MM.1S (cell line): ENCODE measurements at regions not wholly inside any gene's neighbourhood (a gene's known extent, or its start where the extent isn't known, plus 50 kb on each side); places are given as distances from the start of the nearest gene placed in this dataset.

Experiments used
- DNase-seq: peaks from one replicate; pipeline ENCODE4 v3.0.0-alpha.2; 2015
- H2AFZ ChIP-seq: fragments of 300-600 bp; sonication (generic); 2 replicates; pipeline ENCODE4 v1.6.0; 2016; ENCODE audit warnings: antibody characterized with exemption, low read length
- H3F3A ChIP-seq: fragments of 300-600 bp; sonication (generic); 2 replicates; pipeline ENCODE4 v1.6.1; 2016; ENCODE audit warnings: mild to moderate bottlenecking, antibody characterized with exemption, low read length, moderate library complexity, mixed read lengths; ENCODE audit not compliant: insufficient read depth
- H3K27ac ChIP-seq: fragments of 300-600 bp; sonication (generic); 2 replicates; pipeline ENCODE4 v1.5.1; 2016; ENCODE audit warnings: mild to moderate bottlenecking, low read length
- H3K27me3 ChIP-seq: fragments of 300-600 bp; sonication (generic); replicated peaks from 2 replicates; pipeline ENCODE4 v1.6.0; 2016; ENCODE audit warnings: low read length; ENCODE audit not compliant: insufficient read depth
- H3K36me3 ChIP-seq: fragments of 300-600 bp; sonication (generic); replicated peaks from 2 replicates; pipeline ENCODE4 v1.6.1; 2016; ENCODE audit warnings: mild to moderate bottlenecking, low read length, mixed read lengths; ENCODE audit not compliant: insufficient read depth
- H3K4me1 ChIP-seq: fragments of 300-600 bp; sonication (generic); 2 replicates; pipeline ENCODE4 v1.6.1; 2016; ENCODE audit warnings: low read length, mixed read lengths
- H3K4me2 ChIP-seq: fragments of 300-600 bp; sonication (generic); 2 replicates; pipeline ENCODE4 v1.6.0; 2016; ENCODE audit warnings: low read depth, low read length
- H3K4me3 ChIP-seq: fragments of 300-600 bp; sonication (generic); 2 replicates; pipeline ENCODE4 v1.5.1; 2016; ENCODE audit warnings: low read length, mixed read lengths
- H3K79me2 ChIP-seq: fragments of 300-600 bp; sonication (generic); 2 replicates; pipeline ENCODE4 v1.6.1; 2016; ENCODE audit warnings: mixed run types, low read length, mixed read lengths
- H3K9ac ChIP-seq: fragments of 300-600 bp; sonication (generic); 2 replicates; pipeline ENCODE4 v1.6.1; 2016; ENCODE audit warnings: low read length, mixed read lengths
- H3K9me2 ChIP-seq: fragments of 300-600 bp; sonication (generic); replicated peaks from 2 replicates; pipeline ENCODE4 v1.6.1; 2016; ENCODE audit warnings: mild to moderate bottlenecking, low read length, mixed read lengths; ENCODE audit not compliant: insufficient read depth
- H3K9me3 ChIP-seq: fragments of 300-600 bp; sonication (generic); replicated peaks from 2 replicates; pipeline ENCODE4 v1.6.1; 2016; ENCODE audit warnings: mild to moderate bottlenecking, low read length, mixed read lengths; ENCODE audit not compliant: insufficient read depth
- H4K20me1 ChIP-seq: fragments of 300-600 bp; sonication (generic); 2 replicates; pipeline ENCODE4 v1.6.1; 2016; ENCODE audit warnings: mild to moderate bottlenecking, low read length, moderate library complexity, mixed read lengths; ENCODE audit not compliant: insufficient read depth
- CTCF ChIP-seq: fragments of 300-600 bp; sonication (generic); IDR thresholded peaks from 2 replicates; pipeline ENCODE4 v1.5.1; 2016; ENCODE audit warnings: antibody characterized with exemption, low read length, mixed read lengths
- EZH2 ChIP-seq: fragments of 300-600 bp; sonication (generic); optimal IDR thresholded peaks from 2 replicates; pipeline ENCODE3; 2017; ENCODE audit warnings: low read depth, mild to moderate bottlenecking, antibody characterized with exemption, low read length, mixed read lengths
- EZH2phosphoT487 ChIP-seq: fragments of 300-600 bp; sonication (generic); IDR thresholded peaks from 2 replicates; pipeline ENCODE4 v1.6.1; 2018; ENCODE audit warnings: antibody characterized with exemption, low read length

DNA sequence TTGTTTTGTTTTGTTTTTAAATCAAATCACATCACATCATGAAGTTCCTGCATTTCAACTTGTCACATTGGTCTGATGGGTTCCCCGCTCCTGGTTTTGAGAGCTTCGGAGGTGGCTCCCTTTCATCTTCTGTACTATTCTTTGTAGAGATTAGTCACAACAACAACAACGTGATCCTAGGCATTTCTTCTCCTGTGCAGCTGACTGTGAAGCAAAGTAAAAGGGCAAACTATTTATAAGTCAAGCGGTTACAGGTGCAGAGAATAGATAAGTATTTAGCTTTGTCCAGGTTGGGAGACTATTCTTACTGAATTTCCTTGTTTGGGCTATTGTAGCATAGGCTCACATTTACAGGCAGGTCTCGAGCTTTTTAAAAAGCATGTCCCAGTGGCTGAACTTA is 197.7 kb upstream of the CDKN2B start:
- no peak for DNase-seq
- Histone ChIP-seq H3K9me2 (no peaks in the 10 kb centered on the region), H3K4me3 (no peak overlapping the region), H3K79me2 (no peaks in the 10 kb centered on the region), H3K27me3 (no peaks in the 10 kb centered on the region), H3K36me3 (no peaks in the 10 kb centered on the region), H4K20me1 (no peaks in the 10 kb centered on the region), H2AFZ (no peak overlapping the region), H3F3A (no peaks in the 10 kb centered on the region), H3K27ac (no peak overlapping the region), H3K9ac (no peak overlapping the region), H3K4me1 (peaks cover 18% of the 10 kb centered on the region; the same call in 1 of the 2 replicates), H3K4me2 (no peak overlapping the region), H3K9me3 (no peaks in the 10 kb centered on the region)
- TF ChIP-seq CTCF (no peak), EZH2phosphoT487 (no peak), EZH2 (no peak)

- Histone ChIP-seq H3F3A (no peaks in the 10 kb centered on the region), H3K4me2 (peak overlapping the region; percentile 41), H2AFZ (peak overlapping the region; percentile 58), H3K79me2 (no peaks in the 10 kb centered on the region), H3K9ac (no peak overlapping the region), H3K27me3 (no peaks in the 10 kb centered on the region), H3K9me3 (no peaks in the 10 kb centered on the region), H3K4me1 (peaks cover 11% of the 10 kb centered on the region; the same call in 1 of the 2 replicates), H3K9me2 (no peaks in the 10 kb centered on the region), H3K27ac (no peak overlapping the region), H3K36me3 (no peaks in the 10 kb centered on the region), H4K20me1 (no peaks in the 10 kb centered on the region), H3K4me3 (no peak overlapping the region)
- peak; percentile 12 for DNase-seq
- no peak for TF ChIP-seq CTCF
- TF ChIP-seq EZH2: no peak
- no peak for TF ChIP-seq EZH2phosphoT487
Observed at GRCh38 chr9:22208846-22209585, 199.9 kb upstream of the CDKN2B start.

DNA sequence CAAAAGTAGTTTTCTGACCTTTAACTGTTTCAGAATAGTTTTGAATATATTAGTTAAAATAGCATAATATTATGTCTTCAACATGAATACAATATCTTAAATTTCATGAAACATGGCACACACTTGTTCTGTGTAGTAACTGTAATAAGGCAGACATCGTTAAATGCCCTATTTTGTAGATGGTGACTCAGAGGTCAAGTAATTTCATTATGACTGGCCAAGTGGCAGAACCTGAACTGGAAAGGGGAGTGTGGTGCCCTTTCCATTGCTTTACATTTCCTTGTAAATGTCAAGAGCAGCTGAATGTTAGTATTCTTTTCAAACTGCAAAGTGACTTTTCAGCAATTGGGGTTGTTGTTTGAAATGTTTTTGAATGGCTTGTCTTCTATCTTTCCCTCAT is 201.2 kb upstream of the CDKN2B start:
- no peak for DNase-seq
- no peak overlapping the region for H3K27ac ChIP-seq

More for the DNA sequence above, 201.2 kb upstream of the CDKN2B start:
- no peaks in the 10 kb centered on the region for H3F3A ChIP-seq
- no peaks in the 10 kb centered on the region for H3K9me2 ChIP-seq
- H2AFZ ChIP-seq: no peak overlapping the region
- TF ChIP-seq CTCF: no peak
- no peak for TF ChIP-seq EZH2
- no peak for TF ChIP-seq EZH2phosphoT487
- H3K4me1 ChIP-seq: peaks cover 11% of the 10 kb centered on the region; the same call in 1 of the 2 replicates
- H3K36me3 ChIP-seq: no peaks in the 10 kb centered on the region
- no peaks in the 10 kb centered on the region for H3K27me3 ChIP-seq
- no peak overlapping the region for H3K4me3 ChIP-seq
- no peaks in the 10 kb centered on the region for H4K20me1 ChIP-seq
- H3K9ac ChIP-seq: no peak overlapping the region
- H3K9me3 ChIP-seq: no peaks in the 10 kb centered on the region
- no peaks in the 10 kb centered on the region for H3K79me2 ChIP-seq
- no peak overlapping the region for H3K4me2 ChIP-seq
